Suprapubic skin (tissue), 4 donors: ENCODE measurements at regions not wholly inside any gene's neighbourhood (a gene's known extent, or its start where the extent isn't known, plus 50 kb on each side); places are given as distances from the start of the nearest gene placed in this dataset.

Experiments
- DNase-seq, 2 donors: peaks; one replicate each; pipeline ENCODE4 v3.0.0-alpha.2; 2019; ENCODE audit warnings: low spot score in 2 of 2
- H3K27ac ChIP-seq: fragments of 200-600 bp; sonication (generic); one replicate; pipeline ENCODE4 v1.5.1; 2019
- H3K27me3 ChIP-seq: fragments of 200-600 bp; sonication (generic); one replicate; pipeline ENCODE4 v1.5.1; 2019
- H3K36me3 ChIP-seq: fragments of 200-600 bp; sonication (generic); one replicate; pipeline ENCODE4 v1.5.1; 2019
- H3K4me1 ChIP-seq: fragments of 200-600 bp; sonication (generic); one replicate; pipeline ENCODE4 v1.5.1; 2019
- H3K4me3 ChIP-seq: fragments of 200-600 bp; sonication (generic); one replicate; pipeline ENCODE4 v1.5.1; 2019; ENCODE audit warnings: mild to moderate bottlenecking
- H3K9me3 ChIP-seq: fragments of 200-600 bp; sonication (generic); one replicate; pipeline ENCODE4 v1.5.1; 2019
- CTCF ChIP-seq, 2 donors: fragments of 200-600 bp in 1 of 2; fragments of 450-650 bp in 1 of 2; sonication (generic) in 1 of 2; IDR thresholded peaks; one replicate each; pipeline ENCODE4 v1.5.1; 2016 to 2019; ENCODE audit warnings: antibody characterized with exemption in 2 of 2, mild to moderate bottlenecking in 1 of 2, moderate library complexity in 1 of 2
- EP300 ChIP-seq: sonication (generic); formaldehyde crosslinking; IDR thresholded peaks from one replicate; pipeline ENCODE4 v1.6.1; 2017; ENCODE audit warnings: antibody characterized with exemption
- POLR2A ChIP-seq, 2 donors: fragments of 450-650 bp; IDR thresholded peaks; one replicate each; pipeline ENCODE4 v1.6.1; 2017; ENCODE audit warnings: antibody characterized with exemption in 2 of 2, mild to moderate bottlenecking in 2 of 2, moderate library complexity in 2 of 2
- POLR2AphosphoS5 ChIP-seq, 3 donors: sonication (generic); formaldehyde crosslinking; IDR thresholded peaks; one replicate each; pipeline ENCODE4 v1.6.1; 2017; ENCODE audit warnings: antibody characterized with exemption in 3 of 3
- WGBS: methylation state at CpG from one replicate; pipeline ENCODE4 v1.1.5; 2018; 5-methylcytosine and 5-hydroxymethylcytosine counted together

GRCh38 chr3:176403531-176403930, 793.8 kb downstream of the TBL1XR1 start:
- no peaks in the 10 kb centered on the region for H3K36me3 ChIP-seq
- WGBS = 81% methylated on average over 1 of the region's 1 CpG
- H3K27me3 ChIP-seq = no peaks in the 10 kb centered on the region
- TF ChIP-seq CTCF (IDR thresholded peaks at IDR 0.05) = no peak
- TF ChIP-seq POLR2A (IDR thresholded peaks at IDR 0.05) = no peak
- no peak for TF ChIP-seq EP300
- TF ChIP-seq POLR2AphosphoS5 (IDR thresholded peaks at IDR 0.05) = no peak
- H3K9me3 ChIP-seq = no peaks in the 10 kb centered on the region
- no peak overlapping the region for H3K27ac ChIP-seq
- no peak for DNase-seq
- no peak overlapping the region for H3K4me3 ChIP-seq
- no peaks in the 10 kb centered on the region for H3K4me1 ChIP-seq

- Histone ChIP-seq H3K4me3 (no peak overlapping the region), H3K27me3 (no peaks in the 10 kb centered on the region), H3K9me3 (no peaks in the 10 kb centered on the region), H3K4me1 (no peaks in the 10 kb centered on the region), H3K36me3 (no peaks in the 10 kb centered on the region), H3K27ac (no peak overlapping the region)
- no peak for TF ChIP-seq CTCF (IDR thresholded peaks at IDR 0.05)
- no peak for DNase-seq
- WGBS = 62% methylated on average over 3 of the region's 3 CpGs
These were observed 796.1 kb downstream of the TBL1XR1 start for GRCh38 chr3:176401211-176401610.

- Histone ChIP-seq H3K27me3 (no peaks in the 10 kb centered on the region), H3K36me3 (no peaks in the 10 kb centered on the region), H3K9me3 (no peaks in the 10 kb centered on the region), H3K4me3 (no peak overlapping the region), H3K4me1 (no peaks in the 10 kb centered on the region), H3K27ac (no peak overlapping the region)
- no peak for DNase-seq
- TF ChIP-seq EP300 (no peak), POLR2A (IDR thresholded peaks at IDR 0.05) (no peak), POLR2AphosphoS5 (IDR thresholded peaks at IDR 0.05) (no peak), CTCF (IDR thresholded peaks at IDR 0.05) (no peak)
- 52% methylated on average over 2 of the region's 2 CpGs for WGBS
These were observed 798.1 kb downstream of the TBL1XR1 start for GRCh38 chr3:176399193-176399592.

- WGBS = 97% methylated on average over 2 of the region's 2 CpGs
- TF ChIP-seq POLR2A (IDR thresholded peaks at IDR 0.05) = no peak
- no peak for TF ChIP-seq EP300
- TF ChIP-seq CTCF (IDR thresholded peaks at IDR 0.05) = no peak
- no peak for TF ChIP-seq POLR2AphosphoS5 (IDR thresholded peaks at IDR 0.05)
- H3K36me3 ChIP-seq = no peaks in the 10 kb centered on the region
- no peaks in the 10 kb centered on the region for H3K27me3 ChIP-seq
- no peak for DNase-seq
- no peaks in the 10 kb centered on the region for H3K9me3 ChIP-seq
- H3K27ac ChIP-seq = no peak overlapping the region
- H3K4me1 ChIP-seq = no peaks in the 10 kb centered on the region
- H3K4me3 ChIP-seq = no peak overlapping the region
These were observed 802.0 kb downstream of the TBL1XR1 start for GRCh38 chr3:176395240-176395639.

- Histone ChIP-seq H3K27ac (no peak overlapping the region), H3K4me1 (no peaks in the 10 kb centered on the region), H3K4me3 (no peak overlapping the region), H3K9me3 (no peaks in the 10 kb centered on the region), H3K36me3 (no peaks in the 10 kb centered on the region), H3K27me3 (no peaks in the 10 kb centered on the region)
- no peak for DNase-seq
- 43% methylated on average over 2 of the region's 2 CpGs for WGBS
- TF ChIP-seq POLR2A (IDR thresholded peaks at IDR 0.05) (no peak), POLR2AphosphoS5 (IDR thresholded peaks at IDR 0.05) (no peak), EP300 (no peak), CTCF (IDR thresholded peaks at IDR 0.05) (no peak)
These were observed 818.5 kb downstream of the TBL1XR1 start for GRCh38 chr3:176378789-176379188.
